ENCODE measurements at regions not wholly inside any gene's neighbourhood (a gene's known extent, or its start where the extent isn't known, plus 50 kb on each side); places are given as distances from the start of the nearest gene placed in this dataset.

DNA sequence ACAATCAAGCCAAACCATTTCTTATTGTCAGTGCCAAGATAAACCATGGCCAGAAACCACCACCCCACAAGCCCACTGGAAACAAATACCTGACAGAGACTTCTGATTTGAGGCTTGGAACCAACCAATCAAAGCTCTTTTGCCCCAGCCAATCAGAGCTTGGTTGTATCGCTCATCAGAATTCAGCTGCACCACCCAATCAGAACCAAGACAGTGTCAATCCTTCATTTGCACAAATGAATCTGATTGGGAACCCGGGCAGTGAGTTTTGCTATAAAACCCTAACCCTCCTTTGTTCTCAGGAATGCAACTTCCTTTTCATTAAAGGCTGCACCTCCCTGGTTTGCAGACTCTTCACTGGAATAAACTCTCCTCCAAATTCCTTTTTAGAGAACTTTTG is 87.4 kb downstream of the ELAPOR2 start:
- TF ChIP-seq, protein P1, sequence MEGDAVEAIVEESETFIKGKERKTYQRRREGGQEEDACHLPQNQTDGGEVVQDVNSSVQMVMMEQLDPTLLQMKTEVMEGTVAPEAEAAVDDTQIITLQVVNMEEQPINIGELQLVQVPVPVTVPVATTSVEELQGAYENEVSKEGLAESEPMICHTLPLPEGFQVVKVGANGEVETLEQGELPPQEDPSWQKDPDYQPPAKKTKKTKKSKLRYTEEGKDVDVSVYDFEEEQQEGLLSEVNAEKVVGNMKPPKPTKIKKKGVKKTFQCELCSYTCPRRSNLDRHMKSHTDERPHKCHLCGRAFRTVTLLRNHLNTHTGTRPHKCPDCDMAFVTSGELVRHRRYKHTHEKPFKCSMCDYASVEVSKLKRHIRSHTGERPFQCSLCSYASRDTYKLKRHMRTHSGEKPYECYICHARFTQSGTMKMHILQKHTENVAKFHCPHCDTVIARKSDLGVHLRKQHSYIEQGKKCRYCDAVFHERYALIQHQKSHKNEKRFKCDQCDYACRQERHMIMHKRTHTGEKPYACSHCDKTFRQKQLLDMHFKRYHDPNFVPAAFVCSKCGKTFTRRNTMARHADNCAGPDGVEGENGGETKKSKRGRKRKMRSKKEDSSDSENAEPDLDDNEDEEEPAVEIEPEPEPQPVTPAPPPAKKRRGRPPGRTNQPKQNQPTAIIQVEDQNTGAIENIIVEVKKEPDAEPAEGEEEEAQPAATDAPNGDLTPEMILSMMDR (IDR thresholded peaks at IDR 0.05; ENCODE audit: low read depth, low read length), result no peak
- no peak for TF ChIP-seq EZH2phosphoT487 (IDR thresholded peaks at IDR 0.05; ENCODE audit: low read depth)
